Trophoblast cell (in vitro differentiated cells and primary cell): ENCODE measurements at regions not wholly inside any gene's neighbourhood (a gene's known extent, or its start where the extent isn't known, plus 50 kb on each side); places are given as distances from the start of the nearest gene placed in this dataset.
"Not testable (repeated sequence)": the region's sequence is repeated elsewhere in the genome, so short reads cannot be mapped to it uniquely, and the experiment has no call there.

Experiments used
- DNase-seq, 2 donors: peaks; one replicate each; pipeline ENCODE4 v3.0.0-alpha.2; 2016
- H2AFZ ChIP-seq: 2 replicates; pipeline ENCODE4 v1.6.1; 2013; ENCODE audit warnings: low read length, moderate library complexity, mild to moderate bottlenecking; ENCODE audit not compliant: insufficient read depth, poor library complexity
- H2AK5ac ChIP-seq: 2 replicates; pipeline ENCODE4 v1.6.1; 2013; ENCODE audit warnings: mild to moderate bottlenecking, low read length
- H2BK120ac ChIP-seq: 2 replicates; pipeline ENCODE4 v1.6.1; 2013; ENCODE audit warnings: low read length, mild to moderate bottlenecking, moderate library complexity; ENCODE audit not compliant: insufficient read depth, poor library complexity
- H2BK12ac ChIP-seq: 2 replicates; pipeline ENCODE4 v1.6.1; 2013; ENCODE audit warnings: mild to moderate bottlenecking, low read length, moderate library complexity
- H2BK5ac ChIP-seq: 2 replicates; pipeline ENCODE4 v1.6.1; 2013; ENCODE audit warnings: low read length, low read depth, moderate library complexity, mild to moderate bottlenecking; ENCODE audit not compliant: poor library complexity
- H3K14ac ChIP-seq: 2 replicates; pipeline ENCODE4 v1.6.1; 2013; ENCODE audit warnings: mild to moderate bottlenecking, low read length
- H3K18ac ChIP-seq: 2 replicates; pipeline ENCODE4 v1.6.1; 2013; ENCODE audit warnings: mild to moderate bottlenecking, low read length
- H3K23ac ChIP-seq: 2 replicates; pipeline ENCODE4 v1.6.1; 2013; ENCODE audit warnings: low read length
- H3K27ac ChIP-seq: 2 replicates; pipeline ENCODE4 v1.5.1; 2013; ENCODE audit warnings: low read depth, mild to moderate bottlenecking, inconsistent platforms, low read length, moderate library complexity
- H3K27me3 ChIP-seq: 2 replicates; pipeline ENCODE4 v1.6.1; 2013; ENCODE audit warnings: inconsistent platforms, mild to moderate bottlenecking, low read length, moderate library complexity; ENCODE audit not compliant: insufficient read depth
- H3K36me3 ChIP-seq, 2 experiments: 1 replicate in 1 of 2; 2 replicates in 1 of 2; pipeline ENCODE4 v1.6.1; 2013; ENCODE audit warnings: low read length in 2 of 2, mild to moderate bottlenecking in 2 of 2, moderate library complexity in 1 of 2; ENCODE audit not compliant: insufficient read depth in 2 of 2, control insufficient read depth in 1 of 2
- H3K4ac ChIP-seq: 2 replicates; pipeline ENCODE4 v1.6.1; 2013; ENCODE audit warnings: low read depth, mild to moderate bottlenecking, low read length, moderate library complexity
- H3K4me1 ChIP-seq, 2 experiments: 1 replicate in 1 of 2; 2 replicates in 1 of 2; pipeline ENCODE4 v1.6.1; 2013; ENCODE audit warnings: low read length in 2 of 2, mild to moderate bottlenecking in 2 of 2, moderate library complexity in 1 of 2; ENCODE audit not compliant: insufficient read depth in 2 of 2, control insufficient read depth in 1 of 2
- H3K4me2 ChIP-seq: 2 replicates; pipeline ENCODE4 v1.6.1; 2013; ENCODE audit warnings: inconsistent platforms, mild to moderate bottlenecking, low read length, moderate library complexity
- H3K4me3 ChIP-seq: 2 replicates; pipeline ENCODE4 v1.5.1; 2013; ENCODE audit warnings: mild to moderate bottlenecking, low read depth, low read length, inconsistent platforms
- H3K79me1 ChIP-seq: one replicate; pipeline ENCODE4 v1.6.1; 2013; ENCODE audit warnings: low read length
- H3K79me2 ChIP-seq: 2 replicates; pipeline ENCODE4 v1.6.1; 2013; ENCODE audit warnings: low read length, mild to moderate bottlenecking; ENCODE audit not compliant: control insufficient read depth, insufficient read depth, poor library complexity
- H3K9ac ChIP-seq: 2 replicates; pipeline ENCODE4 v1.6.1; 2013; ENCODE audit warnings: mild to moderate bottlenecking, low read length
- H3K9me3 ChIP-seq: 2 replicates; pipeline ENCODE4 v1.6.1; 2013; ENCODE audit warnings: low read depth, mild to moderate bottlenecking, control low read depth, inconsistent platforms, low read length; ENCODE audit not compliant: insufficient read depth
- H4K12ac ChIP-seq: 2 replicates; pipeline ENCODE4 v1.6.1; 2013; ENCODE audit warnings: low read depth, mild to moderate bottlenecking, low read length, moderate library complexity
- H4K8ac ChIP-seq: 2 replicates; pipeline ENCODE4 v1.6.1; 2013; ENCODE audit warnings: low read depth, mild to moderate bottlenecking, low read length, moderate library complexity
- H4K91ac ChIP-seq: one replicate; pipeline ENCODE4 v1.6.1; 2013; ENCODE audit warnings: low read depth, mild to moderate bottlenecking, low read length, moderate library complexity
- WGBS: extraction: QIAGEN DNeasy Blood & Tissue Kit; methylation state at CpG from one replicate; pipeline ENCODE4 v1.1.7; 2013; ENCODE audit warnings: missing lambda C conversion rate; ENCODE audit not compliant: insufficient read length, insufficient coverage; ENCODE audit errors: extremely low coverage; 5-methylcytosine and 5-hydroxymethylcytosine counted together

DNA sequence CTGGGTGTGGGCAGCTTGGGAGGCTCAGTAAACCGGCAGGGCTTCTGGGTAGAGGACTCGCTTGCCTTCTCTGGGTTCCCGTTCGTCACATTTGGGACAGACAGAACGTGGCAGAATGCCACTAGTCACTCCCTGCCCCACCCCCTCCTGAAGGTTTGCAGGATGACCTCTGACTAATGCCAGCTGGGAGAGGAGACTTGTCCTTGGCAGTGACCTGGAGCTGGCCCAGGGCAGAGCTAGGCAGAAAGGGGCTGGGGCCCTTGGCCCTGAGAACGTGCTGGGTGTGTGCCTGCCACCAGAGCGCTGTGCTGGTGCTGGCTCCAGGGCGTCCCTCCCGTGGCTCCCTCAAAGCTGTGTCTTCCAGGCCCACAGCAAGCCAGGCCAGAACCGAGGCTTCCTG is 197.8 kb upstream of the TP53TG3 start:
- H3K4ac ChIP-seq, H4K12ac ChIP-seq, H3K79me1 ChIP-seq, H2AFZ ChIP-seq, H3K14ac ChIP-seq, H2BK120ac ChIP-seq, H3K9ac ChIP-seq, H3K4me2 ChIP-seq, H3K27me3 ChIP-seq, H2BK12ac ChIP-seq, H2AK5ac ChIP-seq, H3K9me3 ChIP-seq, DNase-seq, H4K8ac ChIP-seq, H3K79me2 ChIP-seq, H3K4me1 ChIP-seq, H3K36me3 ChIP-seq, H4K91ac ChIP-seq, H3K18ac ChIP-seq, H3K23ac ChIP-seq, H3K27ac ChIP-seq, H3K4me3 ChIP-seq, H2BK5ac ChIP-seq: not testable (repeated sequence)
- WGBS, result no CpG with 5 or more reads among the region's 10 CpGs

DNA sequence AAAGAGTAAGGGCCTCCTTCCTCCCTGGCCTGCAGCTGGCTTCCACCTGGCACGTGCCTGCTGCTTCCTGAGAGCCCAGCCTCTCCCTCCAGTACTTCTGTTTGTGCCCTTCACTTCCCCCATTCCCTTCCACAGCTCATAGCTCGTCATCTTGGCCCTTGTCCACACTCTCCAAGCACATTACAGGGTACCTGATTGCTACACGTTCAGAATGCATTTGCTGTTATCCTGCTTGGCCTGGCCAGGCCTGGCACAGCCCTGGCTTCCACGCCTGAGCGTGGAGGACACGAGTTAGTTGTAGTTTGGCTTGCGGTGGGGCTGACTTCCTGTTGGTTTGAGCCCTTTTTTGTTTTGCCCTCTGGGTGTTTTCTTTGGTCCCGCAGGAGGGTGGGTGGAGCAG is 197.2 kb upstream of the TP53TG3 start:
- H4K91ac ChIP-seq, DNase-seq, H3K36me3 ChIP-seq, H3K4me2 ChIP-seq, H3K27ac ChIP-seq, H4K12ac ChIP-seq, H3K4me1 ChIP-seq, H3K79me2 ChIP-seq, H3K18ac ChIP-seq, H2BK12ac ChIP-seq, H3K23ac ChIP-seq, H4K8ac ChIP-seq, H3K4ac ChIP-seq, H3K14ac ChIP-seq, H3K9me3 ChIP-seq, H3K79me1 ChIP-seq, H2AFZ ChIP-seq, H3K9ac ChIP-seq, H3K4me3 ChIP-seq, H3K27me3 ChIP-seq, H2BK5ac ChIP-seq, H2AK5ac ChIP-seq, H2BK120ac ChIP-seq: not testable (repeated sequence)
- WGBS, result no CpG with 5 or more reads among the region's 8 CpGs

- not testable (repeated sequence) for H3K4me2 ChIP-seq, H3K14ac ChIP-seq, H3K79me1 ChIP-seq, H3K4ac ChIP-seq, H3K9me3 ChIP-seq, H3K27ac ChIP-seq, H2BK120ac ChIP-seq, H3K4me3 ChIP-seq, H3K9ac ChIP-seq, H2AK5ac ChIP-seq, H3K27me3 ChIP-seq, H2BK5ac ChIP-seq, H4K12ac ChIP-seq, H3K79me2 ChIP-seq, H2AFZ ChIP-seq, H3K23ac ChIP-seq, H3K18ac ChIP-seq, H4K91ac ChIP-seq, DNase-seq, H4K8ac ChIP-seq, H3K4me1 ChIP-seq, H3K36me3 ChIP-seq, H2BK12ac ChIP-seq
- WGBS, result no CpG with 5 or more reads among the region's 17 CpGs
Measured at GRCh38 chr16:32870628-32871027, 194.7 kb upstream of the TP53TG3 start.

DNA sequence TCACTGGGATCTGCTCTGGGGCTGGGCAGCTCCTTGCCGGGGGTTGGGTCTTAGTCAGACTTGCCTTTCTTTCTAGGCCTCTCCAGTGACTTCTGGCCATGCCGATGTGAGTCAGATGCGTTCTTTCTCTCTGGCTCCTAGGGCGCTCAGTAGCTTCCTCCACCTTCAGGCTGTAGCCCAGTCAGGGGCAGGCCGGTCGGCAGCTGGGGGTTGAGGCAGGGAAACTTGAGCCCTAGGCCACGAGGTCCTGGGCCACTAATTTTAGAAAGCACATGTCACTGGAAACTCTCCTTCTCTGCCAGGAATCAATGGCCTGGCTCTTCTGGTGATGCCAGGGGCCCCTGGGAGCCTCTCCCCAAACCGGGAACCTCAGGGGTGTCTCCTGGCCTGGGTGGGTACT is 192.4 kb upstream of the TP53TG3 start:
- not testable (repeated sequence) for H4K8ac ChIP-seq, H3K27me3 ChIP-seq, H2BK120ac ChIP-seq, H2AFZ ChIP-seq, DNase-seq, H3K4me3 ChIP-seq, H4K12ac ChIP-seq, H2AK5ac ChIP-seq, H3K79me1 ChIP-seq, H3K36me3 ChIP-seq, H3K4me1 ChIP-seq, H3K9me3 ChIP-seq, H2BK12ac ChIP-seq, H3K18ac ChIP-seq, H3K4ac ChIP-seq, H3K14ac ChIP-seq, H3K9ac ChIP-seq, H3K4me2 ChIP-seq, H4K91ac ChIP-seq, H3K27ac ChIP-seq, H2BK5ac ChIP-seq, H3K23ac ChIP-seq, H3K79me2 ChIP-seq
- WGBS, result no CpG with 5 or more reads among the region's 8 CpGs
